ENCODE measurements at regions not wholly inside any gene's neighbourhood (a gene's known extent, or its start where the extent isn't known, plus 50 kb on each side); places are given as distances from the start of the nearest gene placed in this dataset.

DNA sequence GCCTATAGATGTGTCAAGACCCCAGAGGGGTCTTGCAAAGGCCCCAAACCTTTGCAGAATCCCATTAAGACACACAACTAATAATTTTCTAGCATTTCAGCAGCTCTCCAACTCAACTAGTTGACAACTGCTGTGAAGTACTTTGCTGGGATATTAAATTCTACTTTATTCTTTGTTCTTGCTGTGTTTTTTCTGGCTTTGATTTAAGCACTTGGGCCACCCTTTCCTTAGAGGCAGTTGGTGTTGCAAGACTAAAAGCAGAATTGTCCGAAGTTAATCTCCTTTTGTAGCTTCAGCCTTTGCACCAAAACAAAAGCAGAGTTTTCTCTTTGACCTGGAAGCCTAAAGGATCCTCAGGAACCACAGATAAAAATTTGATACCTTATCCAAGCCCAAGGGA lies 353.1 kb upstream of the CLNK start:
- DNase-seq (ENCODE audit: low spot score) = no peak
- no peak for TF ChIP-seq EZH2 (IDR thresholded peaks at IDR 0.05; ENCODE audit: borderline replicate concordance, low read depth, low read length, poor library complexity, severe bottlenecking)
- intact Hi-C loops (cut with micrococcal nuclease; ENCODE audit: unreplicated experiment) = no loop called here
- H3K27me3 ChIP-seq (replicated peaks; ENCODE audit: insufficient read depth, low read depth, low read length, poor library complexity) = no peaks in the 10 kb centered on the region
- ChIA-PET CTCF (no interaction called here), POLR2A (ENCODE audit: low non-redundant PET) (no interaction called here)
- H3K36me3 ChIP-seq (ENCODE audit: insufficient read depth, low read length, poor library complexity, severe bottlenecking) = no peaks in the 10 kb centered on the region
- no peaks in the 10 kb centered on the region for H3K4me1 ChIP-seq (ENCODE audit: insufficient read depth, low read length, poor library complexity, severe bottlenecking)
- no peak overlapping the region for H3K4me3 ChIP-seq (ENCODE audit: low read depth, low read length, poor library complexity, severe bottlenecking)
- H3K9me3 ChIP-seq (ENCODE audit: low read depth, low read length, poor library complexity, severe bottlenecking) = peaks cover 23% of the 10 kb centered on the region
- no peak overlapping the region for H3K27ac ChIP-seq (ENCODE audit: low read depth, low read length, poor library complexity, severe bottlenecking)
- no TSS peak for BruUV-seq (replicated peaks)

DNA sequence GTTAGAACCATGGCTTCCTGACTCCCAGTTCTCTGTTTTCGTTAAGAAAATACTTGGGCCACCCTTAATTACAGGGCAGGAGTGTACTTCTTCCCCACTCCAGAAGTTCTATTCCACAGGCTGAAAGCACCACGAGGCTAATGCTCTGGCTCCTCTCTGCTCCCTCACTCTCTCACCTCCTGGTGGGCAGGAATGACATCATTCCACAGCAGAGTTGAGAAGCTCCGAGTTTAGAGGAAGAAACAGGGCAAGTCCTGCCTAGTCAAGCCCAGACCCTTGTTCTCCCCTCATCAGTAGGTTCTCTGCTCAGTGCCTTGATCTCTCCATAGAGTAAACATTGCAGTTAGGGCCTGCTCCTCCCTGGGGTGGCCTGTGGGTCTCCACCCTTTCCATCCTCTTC lies 343.8 kb upstream of the CLNK start:
- intact Hi-C loops (cut with micrococcal nuclease; ENCODE audit: unreplicated experiment) = no loop called here
- CTCF ChIA-PET = no interaction called here
- Histone ChIP-seq H3K36me3 (ENCODE audit: insufficient read depth, low read length, poor library complexity, severe bottlenecking) (no peaks in the 10 kb centered on the region), H3K4me3 (ENCODE audit: low read depth, low read length, poor library complexity, severe bottlenecking) (no peak overlapping the region), H3K27ac (ENCODE audit: low read depth, low read length, poor library complexity, severe bottlenecking) (no peak overlapping the region), H3K27me3 (replicated peaks; ENCODE audit: insufficient read depth, low read depth, low read length, poor library complexity) (no peaks in the 10 kb centered on the region), H3K9me3 (ENCODE audit: low read depth, low read length, poor library complexity, severe bottlenecking) (peaks cover 35% of the 10 kb centered on the region), H3K4me1 (ENCODE audit: insufficient read depth, low read length, poor library complexity, severe bottlenecking) (no peaks in the 10 kb centered on the region)
- no peak for DNase-seq (ENCODE audit: low spot score)
- POLR2A ChIA-PET (ENCODE audit: low non-redundant PET) = no interaction called here
- TF ChIP-seq EZH2 (IDR thresholded peaks at IDR 0.05; ENCODE audit: borderline replicate concordance, low read depth, low read length, poor library complexity, severe bottlenecking) = no peak
- TF ChIP-seq, protein P1, sequence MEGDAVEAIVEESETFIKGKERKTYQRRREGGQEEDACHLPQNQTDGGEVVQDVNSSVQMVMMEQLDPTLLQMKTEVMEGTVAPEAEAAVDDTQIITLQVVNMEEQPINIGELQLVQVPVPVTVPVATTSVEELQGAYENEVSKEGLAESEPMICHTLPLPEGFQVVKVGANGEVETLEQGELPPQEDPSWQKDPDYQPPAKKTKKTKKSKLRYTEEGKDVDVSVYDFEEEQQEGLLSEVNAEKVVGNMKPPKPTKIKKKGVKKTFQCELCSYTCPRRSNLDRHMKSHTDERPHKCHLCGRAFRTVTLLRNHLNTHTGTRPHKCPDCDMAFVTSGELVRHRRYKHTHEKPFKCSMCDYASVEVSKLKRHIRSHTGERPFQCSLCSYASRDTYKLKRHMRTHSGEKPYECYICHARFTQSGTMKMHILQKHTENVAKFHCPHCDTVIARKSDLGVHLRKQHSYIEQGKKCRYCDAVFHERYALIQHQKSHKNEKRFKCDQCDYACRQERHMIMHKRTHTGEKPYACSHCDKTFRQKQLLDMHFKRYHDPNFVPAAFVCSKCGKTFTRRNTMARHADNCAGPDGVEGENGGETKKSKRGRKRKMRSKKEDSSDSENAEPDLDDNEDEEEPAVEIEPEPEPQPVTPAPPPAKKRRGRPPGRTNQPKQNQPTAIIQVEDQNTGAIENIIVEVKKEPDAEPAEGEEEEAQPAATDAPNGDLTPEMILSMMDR (conservative IDR thresholded peaks at IDR 0.05; ENCODE audit: low read depth, low read length) = no peak
- no TSS peak for BruUV-seq (replicated peaks)

DNA sequence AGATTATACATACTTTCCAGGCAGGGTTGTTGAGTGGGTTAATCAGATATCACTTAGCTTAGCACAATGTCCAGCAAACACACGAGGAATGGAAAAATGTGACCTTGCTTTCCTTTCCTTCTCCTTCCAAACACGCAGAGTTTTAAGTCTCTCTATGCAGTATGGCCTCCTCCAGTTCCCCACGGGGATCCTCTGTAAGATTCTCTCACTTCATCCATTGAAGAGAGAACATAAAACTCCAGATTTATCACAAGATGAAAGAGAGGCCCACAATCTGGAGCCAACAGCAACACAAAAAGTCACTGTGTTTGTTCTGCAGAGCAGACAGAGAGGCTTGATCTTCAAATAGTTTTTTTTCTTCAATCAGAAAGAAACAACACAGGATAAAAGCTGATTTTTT lies 336.8 kb upstream of the CLNK start:
- H3K4me1 ChIP-seq (ENCODE audit: insufficient read depth, low read length, poor library complexity, severe bottlenecking) = no peaks in the 10 kb centered on the region
- peaks cover 21% of the 10 kb centered on the region for H3K9me3 ChIP-seq (ENCODE audit: low read depth, low read length, poor library complexity, severe bottlenecking)
- no TSS peak for BruUV-seq (replicated peaks)
- no peak overlapping the region for H3K27ac ChIP-seq (ENCODE audit: low read depth, low read length, poor library complexity, severe bottlenecking)
- TF ChIP-seq, protein P1 (conservative IDR thresholded peaks at IDR 0.05; ENCODE audit: low read depth, low read length) = no peak
- TF ChIP-seq EZH2 (IDR thresholded peaks at IDR 0.05; ENCODE audit: borderline replicate concordance, low read depth, low read length, poor library complexity, severe bottlenecking) = no peak
- H3K36me3 ChIP-seq (ENCODE audit: insufficient read depth, low read length, poor library complexity, severe bottlenecking) = no peaks in the 10 kb centered on the region
- CTCF ChIA-PET = no interaction called here
- no peak overlapping the region for H3K4me3 ChIP-seq (ENCODE audit: low read depth, low read length, poor library complexity, severe bottlenecking)
- intact Hi-C loops (cut with micrococcal nuclease; ENCODE audit: unreplicated experiment) = no loop called here
- no peak for DNase-seq (ENCODE audit: low spot score)
- POLR2A ChIA-PET (ENCODE audit: low non-redundant PET) = no interaction called here
- H3K27me3 ChIP-seq (replicated peaks; ENCODE audit: insufficient read depth, low read depth, low read length, poor library complexity) = no peaks in the 10 kb centered on the region

DNA sequence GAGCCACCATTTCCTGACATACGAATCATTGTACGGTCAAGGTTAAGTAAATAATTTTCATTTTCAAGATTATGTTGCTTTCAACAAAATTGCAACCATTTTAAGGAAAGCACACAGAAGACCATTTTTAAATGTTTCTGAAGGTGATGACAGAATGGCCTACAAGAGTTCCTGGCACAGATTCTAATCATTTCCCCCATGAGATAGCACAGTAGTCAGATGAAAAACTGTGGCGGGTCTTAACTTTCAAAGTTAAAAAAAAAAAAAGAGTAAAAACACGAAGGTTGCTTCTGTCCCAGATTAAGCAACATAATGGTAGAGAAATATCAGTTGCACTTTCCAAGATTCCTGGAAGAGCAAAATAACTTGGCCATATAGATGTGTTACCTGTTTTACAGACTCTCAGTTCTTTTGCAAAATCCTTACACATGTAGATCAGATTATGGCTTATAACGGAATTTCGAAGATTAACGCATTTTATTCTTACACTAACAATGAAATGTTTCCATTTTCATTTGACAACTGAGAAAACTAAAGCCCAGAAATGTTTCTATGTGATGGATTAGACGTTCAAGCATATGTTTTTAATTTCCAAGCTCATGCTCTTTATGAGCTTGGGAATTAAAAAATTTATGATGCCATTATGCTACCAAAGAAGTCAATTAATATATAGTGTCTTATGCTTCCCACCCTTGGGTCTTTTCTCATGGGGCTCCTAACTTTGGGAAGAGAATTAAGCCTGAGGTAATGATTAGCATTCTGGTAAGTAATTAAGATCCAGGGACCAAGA lies 335.1 kb upstream of the CLNK start:
- Histone ChIP-seq H3K27ac (ENCODE audit: low read depth, low read length, poor library complexity, severe bottlenecking) (no peak overlapping the region), H3K4me3 (ENCODE audit: low read depth, low read length, poor library complexity, severe bottlenecking) (no peak overlapping the region), H3K36me3 (ENCODE audit: insufficient read depth, low read length, poor library complexity, severe bottlenecking) (no peaks in the 10 kb centered on the region), H3K9me3 (ENCODE audit: low read depth, low read length, poor library complexity, severe bottlenecking) (peaks cover 21% of the 10 kb centered on the region), H3K4me1 (ENCODE audit: insufficient read depth, low read length, poor library complexity, severe bottlenecking) (no peaks in the 10 kb centered on the region), H3K27me3 (replicated peaks; ENCODE audit: insufficient read depth, low read depth, low read length, poor library complexity) (no peaks in the 10 kb centered on the region)
- CTCF ChIA-PET = no interaction called here
- BruUV-seq (replicated peaks) = no TSS peak
- POLR2A ChIA-PET (ENCODE audit: low non-redundant PET) = no interaction called here
- DNase-seq (ENCODE audit: low spot score) = no peak
- TF ChIP-seq, protein P1 (conservative IDR thresholded peaks at IDR 0.05; ENCODE audit: low read depth, low read length) = no peak
- no peak for TF ChIP-seq EZH2 (IDR thresholded peaks at IDR 0.05; ENCODE audit: borderline replicate concordance, low read depth, low read length, poor library complexity, severe bottlenecking)
- intact Hi-C loops (cut with micrococcal nuclease; ENCODE audit: unreplicated experiment) = no loop called here

Data from A673 (cell line).